Stimulated activated CD4-positive, alpha-beta T cell treated with anti-CD3 and anti-CD28 coated beads, Interleukin-15, amount 100 ng/mL, for 24 hours (primary cell): ENCODE measurements at regions not wholly inside any gene's neighbourhood (a gene's known extent, or its start where the extent isn't known, plus 50 kb on each side); places are given as distances from the start of the nearest gene placed in this dataset.
"Not testable (repeated sequence)": the region's sequence is repeated elsewhere in the genome, so short reads cannot be mapped to it uniquely, and the experiment has no call there.

Experiments used
- DNase-seq: peaks from one replicate; pipeline ENCODE4 v3.0.0-alpha.2; 2020

DNA sequence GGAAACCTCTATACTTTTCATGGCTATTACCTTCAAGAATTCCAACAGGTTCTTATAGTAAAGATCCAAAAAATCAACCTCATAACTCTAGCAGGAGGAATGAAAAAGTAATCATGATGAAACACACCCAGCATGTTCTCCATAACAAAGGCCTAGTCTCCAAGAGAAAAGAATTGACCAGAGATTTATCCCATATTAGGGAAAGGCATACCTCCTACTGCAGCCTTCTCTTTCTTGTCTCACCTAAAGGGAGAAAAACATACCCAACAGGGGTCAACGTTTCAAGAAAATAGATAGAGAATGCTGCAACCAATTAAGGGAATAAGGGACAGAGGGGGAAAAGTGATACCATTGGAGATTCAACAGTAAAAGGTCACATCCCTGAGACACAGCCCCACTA is 262.5 kb downstream of the FRK start:
- no peak for DNase-seq

DNA sequence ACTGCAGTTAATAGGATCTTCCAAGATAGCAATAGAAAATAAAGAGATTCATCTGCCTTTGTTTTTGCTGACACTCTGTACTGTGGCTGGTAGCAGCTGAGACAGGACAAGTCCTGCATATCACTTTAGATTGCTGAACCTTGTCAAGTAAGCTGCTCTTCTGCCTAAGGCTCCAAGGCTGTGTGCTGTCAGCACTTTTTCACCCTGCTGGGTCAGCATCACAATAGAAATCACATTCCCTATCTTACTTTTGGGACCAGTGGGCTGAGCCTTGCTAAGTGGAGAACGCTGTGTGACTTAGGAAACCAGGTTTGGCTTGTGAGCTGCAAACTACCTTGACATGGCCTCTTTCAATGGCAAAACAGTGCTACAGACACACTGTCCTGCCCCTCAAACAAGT is 263.9 kb downstream of the FRK start:
- DNase-seq, result no peak

DNA sequence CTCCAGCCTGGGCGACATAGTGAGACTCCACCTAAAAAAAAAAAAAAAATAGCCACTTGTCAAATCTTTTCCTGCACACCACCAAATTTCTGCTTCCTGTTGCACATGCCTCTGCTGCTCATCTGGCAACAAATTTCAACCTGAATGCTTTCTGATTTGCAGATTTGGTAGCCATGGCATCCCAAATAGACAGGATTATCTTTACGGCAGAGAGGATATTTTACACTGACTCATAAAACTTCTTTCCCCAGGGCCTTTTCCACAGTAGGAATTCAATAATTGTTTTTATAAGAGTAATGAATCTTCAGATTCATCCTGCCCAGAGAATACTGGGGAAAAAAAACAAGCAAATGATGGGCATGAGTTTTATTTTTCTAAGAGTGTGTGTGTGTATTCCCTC is 264.6 kb downstream of the FRK start:
- DNase-seq, result no peak

DNA sequence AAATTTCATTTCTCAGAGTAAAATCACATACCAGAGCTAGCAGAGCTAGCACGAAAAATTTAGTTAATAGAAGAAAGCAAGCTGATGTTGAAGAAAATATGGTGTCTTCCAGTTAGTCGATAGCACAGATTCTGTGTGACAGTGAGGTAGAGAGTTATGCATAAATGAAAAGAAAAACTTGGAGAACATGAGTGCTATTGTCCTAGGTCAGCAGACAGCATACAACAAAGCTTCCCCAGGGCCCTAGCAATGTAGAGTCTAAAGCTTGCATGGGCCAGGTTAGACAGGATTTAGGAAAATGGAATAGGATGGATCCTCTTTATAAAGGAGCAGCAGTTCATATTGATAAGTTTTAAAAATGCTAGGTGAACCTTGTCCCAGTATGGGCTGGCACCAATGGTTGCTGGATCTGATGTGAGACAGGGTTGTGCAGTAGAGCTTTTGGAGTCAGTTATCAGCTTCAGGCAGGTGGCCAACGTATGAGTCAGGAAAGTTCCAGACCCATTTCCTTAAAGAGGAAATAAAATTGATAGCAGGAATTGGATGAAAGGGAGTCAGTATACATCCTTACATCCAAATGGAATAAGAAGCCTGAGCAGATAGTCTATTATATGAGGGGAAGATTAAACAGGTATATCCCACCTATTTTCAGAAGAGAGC is 277.2 kb downstream of the FRK start:
- no peak for DNase-seq

DNA sequence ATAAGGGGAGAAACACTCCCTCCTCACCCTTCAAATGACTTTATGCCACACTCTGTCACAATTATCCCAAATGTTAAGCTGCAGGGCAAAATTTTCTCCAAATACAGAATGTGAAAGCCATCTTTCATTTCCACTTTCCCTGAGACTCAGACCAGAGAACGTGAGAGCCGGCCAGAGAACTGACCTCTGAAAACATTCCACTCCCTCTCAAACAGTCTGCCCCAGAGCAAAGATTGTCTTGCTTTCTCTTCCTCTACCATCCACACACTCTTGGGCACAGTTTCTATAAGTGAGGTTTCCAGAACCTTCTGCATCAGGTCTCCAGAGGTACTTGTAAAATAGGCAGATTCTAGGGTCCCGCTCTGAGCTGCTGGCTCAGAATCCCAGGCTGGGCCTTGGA is 278.1 kb downstream of the FRK start:
- no peak for DNase-seq

DNA sequence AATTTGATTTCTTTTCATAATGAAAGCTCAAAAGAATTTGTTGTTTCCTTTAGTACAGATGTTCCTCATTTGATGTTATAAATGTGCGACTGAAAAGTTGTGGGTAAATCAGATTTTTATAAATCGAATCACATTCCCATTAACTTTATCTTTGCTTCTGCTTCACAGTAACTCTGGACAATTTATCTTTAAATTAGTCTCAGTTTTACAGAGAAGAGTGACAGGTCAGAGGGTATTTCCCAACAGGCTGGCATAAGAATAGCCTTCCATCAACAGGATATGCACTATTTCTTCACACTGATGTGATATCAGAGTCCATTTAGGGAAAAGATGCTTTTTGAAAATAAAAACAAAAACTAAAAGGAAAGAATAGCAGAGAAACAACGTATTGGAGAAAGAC is 286.9 kb downstream of the FRK start:
- no peak for DNase-seq

DNA sequence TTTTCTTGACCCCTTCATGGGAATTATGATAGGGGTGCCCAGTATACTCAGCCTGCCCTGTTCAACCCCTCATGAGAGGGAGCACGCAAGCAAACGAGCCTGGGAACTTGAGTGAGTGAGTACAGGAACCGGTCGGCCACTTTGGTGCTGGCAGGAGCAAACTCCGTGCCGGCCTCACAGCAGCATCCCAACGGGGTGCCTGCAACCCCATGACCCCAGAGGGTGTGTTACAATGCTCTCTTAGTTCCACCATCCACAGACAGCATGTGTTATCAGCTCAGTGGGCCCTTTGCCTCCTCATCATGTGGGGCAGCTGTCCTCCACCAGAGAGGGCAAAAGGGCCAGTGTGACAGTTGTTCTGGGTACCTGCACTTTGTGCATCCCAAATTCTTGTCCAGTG is 289.8 kb downstream of the FRK start:
- no peak for DNase-seq

DNA sequence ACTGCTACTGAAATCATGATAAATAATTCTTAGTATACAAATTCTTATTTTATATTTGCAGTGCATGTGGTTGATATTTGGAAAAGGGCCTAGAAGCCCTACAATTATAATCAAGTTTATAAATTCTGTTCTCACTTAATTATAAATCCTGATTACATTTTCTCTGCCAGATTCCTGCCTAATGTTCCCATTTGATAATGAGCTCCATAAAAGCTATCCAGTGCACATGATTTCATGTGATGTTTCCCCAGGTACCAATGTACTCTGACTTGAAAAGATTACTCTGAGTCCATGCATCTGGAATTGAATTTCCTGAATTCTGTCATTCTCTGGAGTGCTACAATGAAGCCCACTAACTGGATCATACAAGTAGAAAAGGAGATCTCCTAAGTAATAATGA is 292.2 kb downstream of the FRK start:
- DNase-seq, result no peak

DNA sequence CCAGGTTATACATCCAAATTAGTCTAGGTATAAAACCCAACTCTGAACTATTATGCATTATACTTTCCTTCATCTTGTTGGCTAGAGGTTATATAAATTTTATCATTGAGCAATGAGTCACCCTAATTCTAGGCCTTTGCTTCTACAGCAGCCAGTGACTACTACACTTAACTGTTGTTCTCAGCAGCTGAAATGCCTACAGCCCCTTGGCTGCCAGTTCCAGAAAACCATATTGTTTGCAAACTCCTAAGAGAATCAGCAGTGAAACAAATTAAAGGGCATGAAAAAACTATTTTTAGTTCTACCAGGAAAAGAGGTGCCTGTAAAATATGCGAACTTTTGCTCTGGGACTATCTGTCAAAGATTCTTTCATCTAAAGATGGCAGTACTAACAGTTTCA is 292.8 kb downstream of the FRK start:
- no peak for DNase-seq

DNA sequence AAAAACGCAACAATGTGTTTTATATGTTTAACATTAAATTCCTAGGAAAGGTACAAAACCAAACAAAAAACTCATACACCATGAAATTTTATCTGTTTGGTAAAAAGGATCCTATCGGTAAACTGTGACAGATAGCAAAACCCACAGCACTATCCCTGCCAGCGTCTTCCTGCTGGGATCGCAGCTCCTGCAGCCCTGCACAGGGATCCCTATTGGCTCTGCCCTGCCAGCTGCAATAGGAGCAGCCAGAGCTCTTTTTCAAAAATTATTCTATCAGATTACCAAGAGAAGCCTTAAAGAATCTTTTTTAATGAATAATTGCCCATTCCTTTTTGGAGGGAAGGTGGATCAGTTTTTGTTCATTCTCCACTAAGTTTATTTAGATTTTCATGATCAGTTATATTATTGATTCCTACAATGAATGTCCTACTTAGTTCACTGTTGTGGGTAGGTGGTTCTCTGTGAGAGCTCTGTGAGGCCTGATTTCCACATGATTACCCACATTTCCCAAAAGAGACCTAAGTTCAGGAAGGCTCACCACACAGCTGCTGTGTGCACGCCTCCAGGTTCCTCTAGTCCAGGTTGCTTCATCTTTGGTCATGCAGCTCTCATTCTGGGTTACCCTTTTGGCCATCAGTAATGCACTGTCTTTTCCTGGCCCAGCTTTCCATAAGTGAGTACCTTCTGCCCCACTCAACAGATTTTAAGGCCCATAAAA is 293.8 kb downstream of the FRK start:
- DNase-seq, result no peak

DNA sequence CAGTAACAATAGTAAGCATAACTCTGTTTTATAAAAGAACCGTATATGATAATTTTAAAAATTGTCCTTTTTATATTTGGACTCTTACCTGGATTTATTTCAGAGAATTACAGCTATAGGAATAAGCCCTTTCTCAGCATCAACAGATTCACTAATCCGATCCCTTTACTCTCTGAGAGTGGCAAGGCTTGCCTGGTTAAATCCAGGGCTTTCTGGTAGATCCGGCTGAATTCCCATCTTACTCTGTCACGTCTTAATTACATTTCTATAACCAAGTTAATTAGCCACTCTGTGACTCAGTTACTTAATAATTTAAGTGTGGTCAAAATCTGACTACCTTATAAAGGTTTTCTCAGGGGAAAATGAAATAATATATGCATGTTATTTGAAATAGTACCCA is 294.7 kb downstream of the FRK start:
- DNase-seq, result no peak

DNA sequence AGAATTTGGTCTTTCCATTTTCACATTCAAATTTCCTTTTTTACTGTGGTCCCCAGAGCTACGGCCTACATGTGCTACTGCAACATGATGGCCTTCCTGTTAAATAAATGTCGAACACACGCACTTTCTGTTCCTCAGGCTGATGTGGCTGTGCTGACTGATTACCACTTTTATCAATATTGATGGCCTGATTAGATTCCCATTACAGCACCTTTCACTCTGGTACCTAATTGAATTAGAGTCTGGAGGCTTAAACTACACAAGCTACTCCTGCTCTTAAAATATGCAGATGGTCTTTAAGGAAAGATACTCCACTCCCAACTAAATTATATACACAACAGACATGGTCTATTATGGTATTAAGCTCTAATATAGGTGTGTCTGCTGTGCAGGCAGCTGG is 301.6 kb downstream of the FRK start:
- no peak for DNase-seq

DNA sequence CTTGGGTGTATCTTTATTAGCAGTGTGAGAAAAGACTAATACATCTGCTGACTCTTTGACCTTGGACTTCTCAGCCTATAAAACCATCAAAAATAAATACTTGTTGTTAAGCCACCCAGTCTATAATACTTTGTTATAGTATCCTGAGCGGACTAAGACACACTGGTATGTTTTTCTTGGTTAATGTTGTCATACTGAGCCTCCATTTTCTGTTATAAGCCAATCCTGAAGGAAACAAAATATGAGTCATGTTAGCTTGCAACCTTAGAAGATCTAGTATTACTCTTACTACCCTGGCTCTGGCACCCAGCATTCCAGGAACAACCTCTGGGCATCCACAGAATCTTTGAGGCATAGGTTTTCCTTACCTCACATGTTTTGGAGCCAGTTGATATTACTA is 307.2 kb downstream of the FRK start:
- no peak for DNase-seq

DNA sequence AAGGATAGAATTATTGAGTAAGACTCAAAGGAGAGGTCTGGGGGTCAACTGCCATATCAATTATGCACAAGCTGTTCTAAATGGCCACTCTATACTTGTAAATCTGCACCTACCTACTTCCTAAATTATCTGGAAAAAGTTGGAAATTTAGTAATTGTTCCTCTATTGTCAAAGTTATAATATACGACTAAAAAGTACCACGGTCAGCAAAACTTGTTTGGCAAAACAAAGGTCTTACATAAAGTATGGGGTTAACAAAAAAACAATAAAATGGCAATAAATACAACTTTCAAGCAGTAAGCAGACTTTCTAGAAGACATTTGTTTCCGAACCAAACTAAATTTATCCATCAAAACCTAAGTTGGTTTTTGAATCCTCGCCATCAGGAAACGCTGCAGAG is 309.7 kb downstream of the FRK start:
- DNase-seq, result no peak

DNA sequence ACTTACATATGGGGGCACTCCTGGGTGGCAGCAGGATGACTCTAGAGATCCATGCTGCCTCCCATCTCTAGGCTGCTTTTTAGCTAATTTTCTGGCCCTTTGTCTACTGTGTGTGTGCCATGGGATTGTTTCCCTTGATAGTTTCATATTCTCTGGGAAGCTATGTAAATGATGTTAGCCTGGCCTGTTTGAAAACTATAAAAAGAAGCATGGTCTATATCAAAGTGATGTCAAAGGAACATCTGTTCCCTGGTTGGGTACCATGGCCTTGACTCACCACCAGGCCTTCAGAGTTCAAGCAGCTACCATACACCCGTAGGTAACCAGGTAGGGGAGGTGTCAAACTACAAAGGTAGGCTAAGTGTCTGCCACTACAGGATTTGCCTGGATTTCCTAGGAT is 310.4 kb downstream of the FRK start:
- DNase-seq, result no peak

DNA sequence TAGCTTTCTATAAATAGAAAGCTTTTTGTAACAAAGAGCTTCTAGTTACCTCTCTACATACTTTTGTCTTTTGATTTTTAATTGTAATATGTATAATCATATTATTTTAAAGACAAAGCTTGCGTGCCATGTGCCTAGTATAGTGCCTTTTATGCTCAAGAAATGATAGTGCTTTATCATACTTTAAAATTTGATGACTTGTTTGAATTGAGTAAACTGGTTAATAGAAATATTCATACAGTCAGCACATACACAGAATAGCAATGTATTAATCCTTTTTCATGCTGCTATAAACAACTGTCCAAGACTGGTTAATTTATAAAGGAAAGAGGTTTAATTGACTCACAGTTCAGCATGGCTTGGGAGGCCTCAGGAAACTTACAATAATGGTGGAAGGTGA is 313.0 kb downstream of the FRK start:
- DNase-seq, result no peak

DNA sequence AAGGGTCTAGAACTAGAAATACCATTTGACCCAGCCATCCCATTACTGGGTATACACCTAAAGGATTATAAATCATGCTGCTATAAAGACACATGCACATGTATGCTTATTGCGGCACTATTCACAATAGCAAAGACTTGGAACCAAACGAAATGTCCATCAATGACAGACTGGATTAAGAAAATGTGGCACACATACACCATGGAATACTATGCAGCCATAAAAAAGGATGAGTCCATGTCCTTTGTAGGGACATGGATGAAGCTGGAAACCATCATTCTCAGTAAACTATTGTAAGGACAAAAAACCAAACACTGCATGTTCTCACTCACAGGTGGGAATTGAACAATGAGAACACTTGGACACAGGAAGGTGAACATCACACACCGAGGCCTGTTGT is 314.1 kb downstream of the FRK start:
- DNase-seq, result not testable (repeated sequence)

DNA sequence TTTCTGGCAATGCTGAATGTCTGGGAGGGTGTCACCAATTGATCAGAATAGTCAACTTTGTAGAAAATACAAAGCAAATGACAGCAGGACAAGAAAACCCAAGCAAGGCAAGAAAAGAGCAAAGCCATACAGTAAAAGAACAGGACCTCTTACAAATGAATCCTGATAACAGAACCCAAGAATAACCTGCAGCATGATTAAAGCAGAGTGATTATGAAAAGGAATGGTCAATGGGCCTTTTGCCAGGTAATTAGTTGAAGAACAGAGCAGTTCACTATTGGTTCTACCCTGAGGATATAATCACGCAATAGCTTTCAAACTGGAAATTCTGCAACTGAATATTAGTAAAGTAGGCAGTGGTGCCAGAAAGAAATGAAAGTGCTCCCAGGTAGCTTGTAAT is 319.8 kb downstream of the FRK start:
- no peak for DNase-seq

DNA sequence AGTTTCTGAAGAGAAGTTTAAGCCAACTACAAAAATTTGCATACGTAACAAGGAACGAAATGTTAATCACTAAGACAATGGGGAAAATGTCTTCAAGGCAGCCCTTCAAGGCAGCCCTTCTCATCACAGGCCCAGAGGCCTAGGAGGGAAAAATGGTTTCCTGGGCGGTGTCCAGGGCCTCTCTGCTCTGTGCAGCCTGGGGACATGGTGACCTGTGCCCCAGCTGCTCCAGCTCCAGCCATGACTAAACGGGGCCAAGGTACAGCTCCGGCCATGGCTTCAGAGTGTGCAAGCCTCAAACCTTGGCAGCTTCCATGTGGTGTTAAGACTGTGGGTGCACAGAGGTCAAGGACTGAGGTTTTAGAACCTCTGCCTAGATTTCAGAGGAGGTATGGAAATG is 325.1 kb downstream of the FRK start:
- no peak for DNase-seq

DNA sequence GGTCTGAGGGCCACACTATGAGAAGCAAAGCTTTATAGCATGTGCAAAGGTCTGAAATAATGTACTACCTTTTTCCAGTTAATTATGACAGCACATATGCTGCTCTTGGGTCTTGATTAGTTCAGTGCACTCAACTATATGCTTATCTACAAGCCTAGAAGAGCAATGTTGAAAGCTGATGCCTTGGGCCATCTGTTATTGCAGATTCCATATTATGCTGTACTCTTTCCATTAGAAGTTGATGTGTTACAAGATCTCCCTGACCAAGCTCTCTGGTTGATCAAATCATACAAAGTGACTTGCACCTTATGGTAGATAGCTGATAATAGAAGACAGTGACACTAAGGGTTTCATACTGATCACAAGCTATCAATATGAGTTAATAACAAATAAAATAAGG is 327.3 kb downstream of the FRK start:
- no peak for DNase-seq

DNA sequence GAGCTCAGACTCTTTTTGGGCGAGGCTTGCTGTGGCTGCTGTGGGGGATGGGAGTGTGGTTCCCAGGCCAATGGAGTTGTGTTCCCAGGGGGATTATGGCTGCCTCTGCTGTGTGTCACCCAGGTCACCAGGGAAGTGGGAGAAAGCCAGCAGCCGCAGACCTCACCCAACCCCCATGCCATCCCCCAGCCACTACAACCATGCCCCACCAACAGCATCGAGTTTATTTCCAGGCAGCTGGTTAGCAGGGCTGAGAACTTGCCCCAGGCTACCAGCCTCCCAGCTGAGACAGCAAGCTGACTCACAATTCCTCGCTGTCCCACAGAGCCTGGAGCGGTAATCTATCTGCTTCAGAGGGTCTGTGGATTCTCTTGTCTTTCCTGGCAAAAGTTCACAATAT is 331.7 kb downstream of the FRK start:
- no peak for DNase-seq

DNA sequence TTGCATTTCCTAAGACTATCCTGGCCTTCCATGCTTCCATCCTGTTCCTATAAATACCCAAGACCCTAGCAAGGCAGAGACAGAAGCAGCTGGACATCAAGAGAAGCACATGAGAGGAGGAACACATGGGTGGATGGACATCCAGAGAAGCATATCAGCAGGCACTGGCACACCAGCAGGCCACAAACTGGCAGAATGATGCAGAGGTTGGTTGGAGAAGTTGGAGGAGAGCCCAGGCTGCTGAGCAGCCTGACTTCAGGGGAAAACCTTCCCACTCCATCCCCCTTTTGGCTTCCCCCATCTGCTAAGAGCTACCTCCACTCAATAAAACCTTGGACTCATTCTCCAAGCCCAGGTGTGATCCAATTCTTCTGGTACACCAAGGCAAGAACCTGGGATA is 332.5 kb downstream of the FRK start:
- no peak for DNase-seq

DNA sequence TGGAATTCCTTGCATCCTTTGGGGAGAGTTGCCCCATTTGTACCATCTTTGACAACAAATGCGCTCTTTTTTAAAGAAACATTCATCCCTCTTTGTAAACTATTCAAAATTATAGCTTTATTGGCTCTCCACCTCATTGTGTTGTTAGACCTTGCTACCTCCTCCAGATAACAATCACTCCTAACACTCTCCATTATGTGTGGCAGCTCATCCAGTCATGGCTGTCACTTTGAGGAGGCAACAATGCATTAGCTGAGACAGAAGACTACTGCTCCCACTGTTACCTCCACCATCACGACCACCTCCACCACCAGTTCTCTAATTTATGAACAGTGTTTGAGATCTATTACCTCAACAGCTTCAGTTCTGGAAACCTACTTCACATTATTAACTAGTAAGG is 339.1 kb downstream of the FRK start:
- DNase-seq, result no peak

DNA sequence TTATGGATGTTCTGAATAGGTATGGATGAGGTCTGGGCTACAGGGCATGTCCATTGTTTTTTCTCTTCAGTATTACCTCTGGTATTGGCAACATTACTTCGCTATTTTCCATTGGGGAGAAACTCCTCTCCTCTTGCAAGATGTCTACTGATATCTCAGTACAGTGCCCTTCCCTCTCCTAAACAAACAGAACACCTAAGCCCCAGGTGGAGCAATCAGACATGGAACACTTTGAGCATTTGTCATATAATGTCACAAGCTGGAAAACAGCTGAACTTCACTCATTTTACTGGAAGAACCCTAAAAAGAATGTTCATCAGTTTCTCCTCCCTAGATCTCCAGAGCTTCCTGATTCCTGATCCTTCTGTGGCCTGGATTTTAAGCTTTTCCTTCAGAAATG is 339.8 kb downstream of the FRK start:
- no peak for DNase-seq

DNA sequence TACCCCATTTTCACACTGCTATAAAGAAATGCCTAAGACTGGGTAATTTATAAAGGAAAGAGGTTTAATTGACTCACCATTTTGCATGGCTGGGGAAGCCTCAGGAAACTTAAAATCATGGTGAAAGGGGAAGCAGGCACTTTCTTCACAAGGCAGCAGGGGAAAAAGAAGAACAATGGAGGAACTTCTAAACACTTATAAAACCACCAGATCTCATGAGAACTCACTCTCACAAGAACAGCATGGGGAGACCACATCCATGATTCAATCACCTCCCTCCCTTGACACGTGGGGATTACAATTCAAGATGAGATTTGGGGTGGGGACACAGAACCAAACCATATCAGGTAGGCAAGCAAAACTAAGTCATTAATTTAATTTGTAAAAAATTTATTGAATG is 343.2 kb downstream of the FRK start:
- no peak for DNase-seq
